ENCODE measurements at regions not wholly inside any gene's neighbourhood (a gene's known extent, or its start where the extent isn't known, plus 50 kb on each side); places are given as distances from the start of the nearest gene placed in this dataset.

GRCh38 chr3:15952543-15953175 is 154.9 kb upstream of the ANKRD28 start:
- TF ChIP-seq, protein P1, sequence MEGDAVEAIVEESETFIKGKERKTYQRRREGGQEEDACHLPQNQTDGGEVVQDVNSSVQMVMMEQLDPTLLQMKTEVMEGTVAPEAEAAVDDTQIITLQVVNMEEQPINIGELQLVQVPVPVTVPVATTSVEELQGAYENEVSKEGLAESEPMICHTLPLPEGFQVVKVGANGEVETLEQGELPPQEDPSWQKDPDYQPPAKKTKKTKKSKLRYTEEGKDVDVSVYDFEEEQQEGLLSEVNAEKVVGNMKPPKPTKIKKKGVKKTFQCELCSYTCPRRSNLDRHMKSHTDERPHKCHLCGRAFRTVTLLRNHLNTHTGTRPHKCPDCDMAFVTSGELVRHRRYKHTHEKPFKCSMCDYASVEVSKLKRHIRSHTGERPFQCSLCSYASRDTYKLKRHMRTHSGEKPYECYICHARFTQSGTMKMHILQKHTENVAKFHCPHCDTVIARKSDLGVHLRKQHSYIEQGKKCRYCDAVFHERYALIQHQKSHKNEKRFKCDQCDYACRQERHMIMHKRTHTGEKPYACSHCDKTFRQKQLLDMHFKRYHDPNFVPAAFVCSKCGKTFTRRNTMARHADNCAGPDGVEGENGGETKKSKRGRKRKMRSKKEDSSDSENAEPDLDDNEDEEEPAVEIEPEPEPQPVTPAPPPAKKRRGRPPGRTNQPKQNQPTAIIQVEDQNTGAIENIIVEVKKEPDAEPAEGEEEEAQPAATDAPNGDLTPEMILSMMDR (IDR thresholded peaks at IDR 0.05): no peak
- no peak for TF ChIP-seq POLR2A (IDR thresholded peaks at IDR 0.05)
